ENCODE measurements at regions not wholly inside any gene's neighbourhood (a gene's known extent, or its start where the extent isn't known, plus 50 kb on each side); places are given as distances from the start of the nearest gene placed in this dataset.

DNA sequence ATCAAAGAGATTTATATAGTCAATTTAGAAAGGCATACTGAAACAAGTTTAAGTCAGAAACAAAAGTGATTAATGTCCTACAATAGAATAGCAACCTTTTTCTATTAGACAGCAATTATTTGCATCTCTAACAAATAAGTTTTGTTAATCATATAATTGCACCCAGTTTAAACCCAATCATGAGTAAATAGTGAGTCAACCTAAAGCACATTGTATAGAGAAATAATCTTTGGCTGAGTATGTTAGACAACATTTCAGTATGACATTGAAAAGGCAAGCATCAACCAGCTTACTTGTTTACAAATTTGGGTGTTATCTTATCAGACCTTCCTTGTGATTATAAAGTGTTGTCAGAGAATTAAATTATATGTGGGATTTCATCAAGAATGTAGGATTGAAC is 209.5 kb downstream of the IL15 start:
- Histone ChIP-seq H3K9me1 (ENCODE audit: insufficient read depth, low read length) (no peaks in the 10 kb centered on the region), H4K5ac (ENCODE audit: low read depth, low read length) (no peak overlapping the region), H3K27ac (ENCODE audit: insufficient read depth, low read length) (no peak overlapping the region), H2BK5ac (ENCODE audit: low read depth, low read length, poor library complexity, severe bottlenecking) (no peak overlapping the region), H4K8ac (ENCODE audit: low read depth in 2 of 2, low read length in 2 of 2) (no peak overlapping the region), H2AK9ac (replicated peaks; ENCODE audit: low read depth, low read length, poor library complexity) (no peak overlapping the region), H3K23ac (ENCODE audit: low read depth, low read length) (no peak overlapping the region), H3K14ac (replicated peaks; ENCODE audit: low read depth, low read length) (no peak overlapping the region), H3K4me1 (ENCODE audit: control insufficient read depth, insufficient read depth, low read length) (no peaks in the 10 kb centered on the region), H2BK15ac (ENCODE audit: low read depth, low read length) (no peak overlapping the region), H2BK20ac (ENCODE audit: low read depth, low read length) (no peak overlapping the region), H2BK120ac (ENCODE audit: low read depth, low read length) (no peak overlapping the region), H3K4ac (ENCODE audit: low read depth, low read length) (no peak overlapping the region), H3K9ac (ENCODE audit: low read depth, low read length) (no peak overlapping the region), H2AFZ (replicated peaks; ENCODE audit: low read length, poor library complexity) (no peak overlapping the region), H3K36me3 (ENCODE audit: control insufficient read depth, insufficient read depth, low read length) (no peaks in the 10 kb centered on the region), H2AK5ac (ENCODE audit: low read depth, low read length) (no peak overlapping the region), H3K18ac (ENCODE audit: low read depth, low read length) (no peak overlapping the region), H4K20me1 (ENCODE audit: insufficient read depth, low read length) (no peaks in the 10 kb centered on the region), H3K56ac (ENCODE audit: extremely low read depth, insufficient read depth, low read length) (no peak overlapping the region), H3K79me1 (ENCODE audit: low read depth in 1 of 2, low read length in 2 of 2) (no peaks in the 10 kb centered on the region), H3K27me3 (ENCODE audit: control insufficient read depth, insufficient read depth, low read length) (no peaks in the 10 kb centered on the region), H4K91ac (ENCODE audit: insufficient read depth, low read depth, low read length) (no peak overlapping the region), H3K4me2 (ENCODE audit: low read depth, low read length) (no peak overlapping the region), H3K4me3 (ENCODE audit: insufficient read depth, low read depth, low read length) (no peak overlapping the region), H3K9me3 (ENCODE audit: control insufficient read depth, insufficient read depth, low read length) (no peaks in the 10 kb centered on the region)
- no peak for TF ChIP-seq FOS (IDR thresholded peaks at IDR 0.05; ENCODE audit: low read depth, low read length)
- no peak for TF ChIP-seq BHLHE40 (IDR thresholded peaks at IDR 0.05; ENCODE audit: low read depth, low read length)
- no peak for TF ChIP-seq POLR2A (IDR thresholded peaks at IDR 0.05; ENCODE audit: low read depth, low read length)
- TF ChIP-seq CEBPB (IDR thresholded peaks at IDR 0.05; ENCODE audit: low read depth, low read length) = no peak
- no peak for TF ChIP-seq RCOR1 (IDR thresholded peaks at IDR 0.05; ENCODE audit: insufficient replicate concordance, low read length)
- TF ChIP-seq MAFK (IDR thresholded peaks at IDR 0.05; ENCODE audit: low read depth, low read length) = no peak
- no peak for TF ChIP-seq RAD21 (IDR thresholded peaks at IDR 0.05; ENCODE audit: low read length)
- TF ChIP-seq, protein P1, sequence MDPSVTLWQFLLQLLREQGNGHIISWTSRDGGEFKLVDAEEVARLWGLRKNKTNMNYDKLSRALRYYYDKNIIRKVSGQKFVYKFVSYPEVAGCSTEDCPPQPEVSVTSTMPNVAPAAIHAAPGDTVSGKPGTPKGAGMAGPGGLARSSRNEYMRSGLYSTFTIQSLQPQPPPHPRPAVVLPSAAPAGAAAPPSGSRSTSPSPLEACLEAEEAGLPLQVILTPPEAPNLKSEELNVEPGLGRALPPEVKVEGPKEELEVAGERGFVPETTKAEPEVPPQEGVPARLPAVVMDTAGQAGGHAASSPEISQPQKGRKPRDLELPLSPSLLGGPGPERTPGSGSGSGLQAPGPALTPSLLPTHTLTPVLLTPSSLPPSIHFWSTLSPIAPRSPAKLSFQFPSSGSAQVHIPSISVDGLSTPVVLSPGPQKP (IDR thresholded peaks at IDR 0.05; ENCODE audit: borderline replicate concordance, low read depth, low read length) = no peak
- TF ChIP-seq, protein P2, sequence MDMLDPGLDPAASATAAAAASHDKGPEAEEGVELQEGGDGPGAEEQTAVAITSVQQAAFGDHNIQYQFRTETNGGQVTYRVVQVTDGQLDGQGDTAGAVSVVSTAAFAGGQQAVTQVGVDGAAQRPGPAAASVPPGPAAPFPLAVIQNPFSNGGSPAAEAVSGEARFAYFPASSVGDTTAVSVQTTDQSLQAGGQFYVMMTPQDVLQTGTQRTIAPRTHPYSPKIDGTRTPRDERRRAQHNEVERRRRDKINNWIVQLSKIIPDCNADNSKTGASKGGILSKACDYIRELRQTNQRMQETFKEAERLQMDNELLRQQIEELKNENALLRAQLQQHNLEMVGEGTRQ (IDR thresholded peaks at IDR 0.05; ENCODE audit: low read depth, low read length) = no peak
- TF ChIP-seq, protein P3, sequence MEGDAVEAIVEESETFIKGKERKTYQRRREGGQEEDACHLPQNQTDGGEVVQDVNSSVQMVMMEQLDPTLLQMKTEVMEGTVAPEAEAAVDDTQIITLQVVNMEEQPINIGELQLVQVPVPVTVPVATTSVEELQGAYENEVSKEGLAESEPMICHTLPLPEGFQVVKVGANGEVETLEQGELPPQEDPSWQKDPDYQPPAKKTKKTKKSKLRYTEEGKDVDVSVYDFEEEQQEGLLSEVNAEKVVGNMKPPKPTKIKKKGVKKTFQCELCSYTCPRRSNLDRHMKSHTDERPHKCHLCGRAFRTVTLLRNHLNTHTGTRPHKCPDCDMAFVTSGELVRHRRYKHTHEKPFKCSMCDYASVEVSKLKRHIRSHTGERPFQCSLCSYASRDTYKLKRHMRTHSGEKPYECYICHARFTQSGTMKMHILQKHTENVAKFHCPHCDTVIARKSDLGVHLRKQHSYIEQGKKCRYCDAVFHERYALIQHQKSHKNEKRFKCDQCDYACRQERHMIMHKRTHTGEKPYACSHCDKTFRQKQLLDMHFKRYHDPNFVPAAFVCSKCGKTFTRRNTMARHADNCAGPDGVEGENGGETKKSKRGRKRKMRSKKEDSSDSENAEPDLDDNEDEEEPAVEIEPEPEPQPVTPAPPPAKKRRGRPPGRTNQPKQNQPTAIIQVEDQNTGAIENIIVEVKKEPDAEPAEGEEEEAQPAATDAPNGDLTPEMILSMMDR (conservative IDR thresholded peaks at IDR 0.05; ENCODE audit: low read depth, low read length) = no peak
- TF ChIP-seq RFX5 (IDR thresholded peaks at IDR 0.05; ENCODE audit: low read depth, low read length) = no peak
- TF ChIP-seq MAZ (IDR thresholded peaks at IDR 0.05; ENCODE audit: borderline replicate concordance, low read depth, low read length) = no peak
- TF ChIP-seq CHD1 (IDR thresholded peaks at IDR 0.05; ENCODE audit: low read depth, low read length) = no peak
- TF ChIP-seq NFE2L2 (IDR thresholded peaks at IDR 0.05; ENCODE audit: low read depth, low read length) = no peak
- TF ChIP-seq MXI1 (IDR thresholded peaks at IDR 0.05; ENCODE audit: borderline replicate concordance, low read depth, low read length) = no peak
- TF ChIP-seq SMC3 (IDR thresholded peaks at IDR 0.05; ENCODE audit: low read depth, low read length) = no peak
- no peak for DNase-seq
- no TSS peak for BruUV-seq (replicated peaks)
- ChIA-PET CTCF (no interaction called here), POLR2A (ENCODE audit: unreplicated experiment) (no interaction called here)
- dilution Hi-C loops (cut with HindIII; ENCODE audit: low sequenced_read_pairs, unreplicated experiment) (no loop called here), in situ Hi-C loops (cut with MboI; ENCODE audit: low sequenced_read_pairs) (no loop called here), intact Hi-C loops (cut with micrococcal nuclease) (no loop called here)
- no peak for ATAC-seq (ENCODE audit: low read depth)

All from IMR-90 (cell line).